ENCODE measurements at regions not wholly inside any gene's neighbourhood (a gene's known extent, or its start where the extent isn't known, plus 50 kb on each side); places are given as distances from the start of the nearest gene placed in this dataset.
A peak's percentile ranks its signal among the peaks of the same experiment; 100 is the strongest.

DNA sequence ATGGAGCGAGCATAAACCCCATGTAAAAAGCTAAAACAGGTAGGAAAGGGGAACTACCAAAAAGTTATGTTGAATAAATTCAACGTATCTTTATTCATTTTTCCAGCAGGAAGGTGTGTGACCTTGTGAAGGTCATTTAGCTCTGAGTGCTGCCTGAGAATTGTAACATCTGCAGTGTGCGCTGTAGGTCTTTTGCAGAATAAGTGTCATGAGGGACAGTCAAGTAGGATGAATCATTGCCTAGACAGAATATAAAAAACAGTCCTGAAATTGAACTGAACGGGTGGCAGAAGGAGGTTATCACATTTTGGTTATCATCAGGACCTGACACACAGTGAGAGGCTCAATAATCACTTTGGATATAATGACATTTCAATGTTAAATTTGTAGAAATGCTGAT, 334.8 kb upstream of the NOVA1 start:
- no peak for DNase-seq

DNA sequence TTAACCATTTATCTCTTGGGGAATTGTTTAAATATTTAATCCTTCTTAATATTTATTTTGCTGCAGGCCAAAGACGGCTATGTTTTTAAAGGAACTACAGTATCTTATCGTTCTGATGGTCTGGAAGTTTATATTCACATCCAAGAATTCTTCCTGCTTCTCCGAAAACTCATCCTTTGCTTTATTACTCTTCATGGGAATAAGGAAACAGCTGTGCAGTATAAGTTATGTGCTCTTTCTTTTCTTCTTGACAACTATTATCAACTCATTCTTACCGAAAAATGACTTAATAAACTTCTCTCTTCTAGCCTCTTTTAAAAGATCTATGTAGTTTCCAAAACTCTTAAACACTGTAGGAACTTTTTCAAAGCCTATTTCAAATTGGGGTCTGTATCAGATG, 335.6 kb upstream of the NOVA1 start:
- no peak for DNase-seq

DNA sequence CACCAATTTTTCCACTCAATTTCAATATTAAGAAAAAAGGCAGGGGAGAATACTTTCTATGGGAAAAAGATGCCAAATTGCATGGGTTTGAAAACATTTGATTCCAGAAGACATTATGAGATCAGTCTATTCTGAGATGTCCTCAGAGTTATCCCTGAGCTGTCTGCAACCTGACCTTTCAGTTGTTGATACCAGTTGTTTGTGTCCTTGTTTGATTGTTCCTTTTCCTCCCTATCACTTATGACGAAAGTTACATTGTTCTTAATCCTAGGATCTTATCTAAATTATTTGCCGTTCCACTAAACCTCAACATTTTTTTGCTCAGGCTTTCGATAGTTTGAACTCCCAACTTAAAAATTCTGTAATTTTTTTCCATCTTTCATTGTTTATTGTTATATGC, 336.3 kb upstream of the NOVA1 start:
- no peak for DNase-seq

DNA sequence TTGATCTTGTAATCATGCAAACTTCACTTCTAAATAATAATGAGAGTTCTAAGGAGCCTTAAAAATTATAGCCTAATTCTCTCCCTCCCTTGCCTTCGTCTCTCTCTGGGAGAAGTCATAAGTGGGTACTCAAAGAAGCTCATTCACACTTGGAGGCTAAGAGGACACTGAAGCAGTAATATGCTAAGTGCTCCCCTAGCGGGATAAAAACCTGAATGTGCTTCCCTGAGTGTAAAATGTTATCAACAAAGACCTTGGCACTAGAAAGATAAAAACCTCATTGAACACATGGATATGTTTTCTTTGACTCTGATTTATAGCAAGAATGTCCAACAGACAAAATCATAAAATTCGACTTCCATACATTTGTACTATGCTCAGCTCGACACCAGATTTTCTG, 337.9 kb upstream of the NOVA1 start:
- DNase-seq = no peak

DNA sequence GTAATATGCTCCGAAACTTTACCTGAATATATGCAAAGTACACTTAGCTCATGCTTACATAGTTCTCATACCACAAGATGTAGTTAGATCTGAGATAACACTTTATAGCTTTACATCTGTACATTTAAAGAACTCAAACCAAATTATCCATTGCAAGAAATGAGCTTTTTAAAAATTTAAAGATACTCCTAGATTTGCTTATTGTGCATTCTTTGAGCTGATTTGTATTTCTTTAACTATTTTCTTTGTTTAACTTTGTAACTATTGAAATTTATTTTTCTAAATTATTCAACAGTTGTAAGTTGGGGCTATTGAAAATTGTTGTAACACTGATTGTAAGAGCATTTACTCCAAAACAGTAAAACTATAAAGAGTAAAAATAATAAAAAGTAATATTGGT, 340.2 kb upstream of the NOVA1 start:
- DNase-seq = no peak

DNA sequence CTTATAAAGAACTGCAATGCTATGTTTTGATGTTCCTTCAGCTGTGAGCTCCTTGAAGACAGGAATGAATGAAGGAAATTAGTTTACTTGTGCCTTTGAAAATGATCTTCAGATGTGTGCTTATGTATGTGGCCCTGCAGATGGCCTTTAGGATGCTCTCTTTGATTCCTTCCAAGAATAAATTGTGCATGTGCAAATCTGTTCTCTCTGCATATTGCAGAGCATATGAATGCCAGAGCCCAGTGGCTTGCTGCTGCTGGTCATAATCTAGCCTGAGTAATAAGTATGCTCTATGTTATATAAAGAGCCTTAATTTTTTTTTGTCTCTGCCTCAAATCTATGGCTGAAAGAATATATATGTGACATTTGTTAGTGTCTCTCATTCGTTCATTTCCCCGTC, 341.9 kb upstream of the NOVA1 start:
- DNase-seq = no peak

DNA sequence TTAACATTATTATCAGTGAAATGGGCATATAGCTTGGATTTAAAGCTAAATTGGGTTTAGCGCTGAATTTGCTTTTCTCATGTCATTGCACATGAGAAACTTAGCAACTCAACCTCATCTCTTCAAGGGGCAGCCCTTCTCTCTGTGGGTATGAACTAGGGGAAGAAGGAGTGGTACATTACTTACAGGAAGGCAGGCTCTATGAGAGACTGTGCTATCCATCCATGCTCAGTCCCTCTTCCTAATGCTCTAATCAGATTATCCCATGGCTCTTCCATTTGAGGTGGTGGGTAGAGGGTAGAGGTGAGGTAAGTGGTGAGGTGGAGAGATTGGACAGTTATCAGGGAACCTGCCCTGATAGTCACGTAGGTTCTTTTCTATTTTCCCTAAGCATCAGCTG, 343.7 kb upstream of the NOVA1 start:
- no peak for DNase-seq

DNA sequence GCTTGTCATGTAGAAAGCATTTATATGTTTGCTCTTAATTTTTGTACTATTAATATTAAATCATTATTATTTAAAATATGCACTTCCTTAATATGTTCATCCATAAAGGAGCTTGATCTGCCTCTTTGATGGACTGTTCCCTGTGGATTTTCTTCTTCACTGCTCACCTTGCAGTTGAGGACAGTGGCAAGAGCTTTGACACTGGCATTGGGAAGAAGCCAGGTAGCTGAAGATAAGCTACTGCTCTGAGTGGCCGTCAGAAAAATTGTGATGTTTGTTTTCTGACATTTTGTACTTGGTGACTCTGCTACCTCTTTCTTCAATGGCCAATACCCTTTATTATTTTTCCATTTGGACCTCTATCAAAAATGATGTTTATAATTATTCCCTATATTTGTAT, 349.4 kb upstream of the NOVA1 start:
- no peak for DNase-seq

DNA sequence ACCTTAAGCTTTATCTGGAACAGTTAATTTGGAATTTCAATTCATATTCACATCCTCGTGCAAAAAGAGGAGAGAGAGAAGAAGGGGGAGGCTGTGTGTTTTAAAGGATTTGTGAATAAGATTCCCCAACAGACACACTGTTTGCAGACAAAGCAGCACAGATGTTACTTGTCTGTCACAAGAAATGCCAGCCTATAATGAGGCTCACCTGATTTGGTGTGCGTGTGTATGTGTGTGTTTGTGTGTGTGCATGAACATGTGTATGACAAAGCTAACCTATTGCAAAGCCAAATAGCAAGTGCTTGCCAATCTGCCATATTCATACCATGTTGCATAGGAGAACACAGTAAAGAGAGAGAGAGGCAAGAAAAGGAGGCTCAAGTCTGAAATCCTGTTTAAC, 361.6 kb upstream of the NOVA1 start:
- DNase-seq = no peak

DNA sequence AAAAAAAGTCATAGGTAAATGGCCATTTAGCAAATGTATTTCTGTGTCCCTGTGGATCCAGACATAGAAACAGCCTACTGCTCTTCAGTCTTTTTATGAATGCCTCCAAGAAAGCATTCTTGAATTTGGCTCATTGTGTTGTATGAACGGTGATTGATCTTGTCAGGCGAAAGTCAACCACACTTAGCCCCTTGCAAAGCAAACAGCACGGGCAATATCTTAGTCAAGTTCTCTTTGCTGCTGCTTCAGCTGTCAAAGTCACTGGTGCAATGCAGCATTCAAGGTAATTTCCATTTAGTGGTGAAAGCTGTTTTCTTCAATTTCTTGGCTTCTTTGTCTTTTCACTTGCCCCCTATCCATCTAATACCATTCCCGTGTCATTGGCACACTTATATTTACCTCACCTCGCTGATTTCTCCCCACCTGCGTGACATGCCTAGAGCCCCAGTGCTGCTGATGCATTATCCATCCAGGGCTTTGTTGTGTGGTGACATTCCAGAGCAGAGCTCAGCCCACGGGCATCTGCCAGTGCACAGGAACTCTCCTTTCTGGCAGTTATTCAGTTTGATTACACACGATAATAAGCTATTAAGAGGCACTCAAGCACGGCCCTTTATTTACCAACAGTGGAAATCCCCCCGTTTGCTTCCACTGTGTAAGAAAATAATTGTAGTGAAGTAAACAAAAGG, 362.3 kb upstream of the NOVA1 start:
- no peak for DNase-seq

DNA sequence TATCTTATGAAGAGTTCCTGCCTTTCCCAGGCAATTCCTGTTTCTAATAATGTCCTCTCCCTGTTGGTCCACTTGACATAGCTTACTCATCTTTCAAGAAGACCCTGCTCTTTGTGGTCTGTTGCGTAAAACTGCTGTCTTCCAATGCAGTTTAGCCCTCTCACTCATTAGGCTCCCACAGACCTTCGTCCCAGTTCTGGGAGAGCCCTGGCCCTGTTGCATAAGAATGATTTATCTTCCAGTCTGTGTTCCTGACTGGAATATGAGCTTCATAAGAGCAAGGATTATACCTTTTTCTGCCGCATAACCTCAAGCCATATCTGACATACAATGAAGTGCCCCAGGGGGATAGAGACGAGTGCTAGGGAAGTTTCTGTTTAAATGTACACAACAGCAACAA, 365.9 kb upstream of the NOVA1 start:
- DNase-seq = no peak

DNA sequence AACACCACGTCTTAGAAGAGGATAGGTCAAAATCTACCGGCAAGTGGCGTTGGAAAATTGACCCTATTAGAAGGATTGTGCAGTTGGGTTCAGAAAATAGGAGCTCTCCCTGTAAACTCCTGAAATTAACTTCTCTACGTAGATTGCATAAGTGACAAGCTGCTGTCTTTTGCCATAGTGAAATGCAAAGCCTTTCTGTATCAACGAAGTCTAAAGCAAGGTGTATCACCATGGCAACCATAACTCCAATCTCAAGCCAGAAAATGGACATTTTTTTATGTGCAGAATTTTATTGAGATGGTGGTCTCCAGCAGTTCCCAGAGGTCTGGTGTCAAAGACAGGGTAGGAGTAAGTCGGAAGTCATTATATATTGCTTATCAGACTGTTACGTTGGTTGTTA, 367.7 kb upstream of the NOVA1 start:
- no peak for DNase-seq

DNA sequence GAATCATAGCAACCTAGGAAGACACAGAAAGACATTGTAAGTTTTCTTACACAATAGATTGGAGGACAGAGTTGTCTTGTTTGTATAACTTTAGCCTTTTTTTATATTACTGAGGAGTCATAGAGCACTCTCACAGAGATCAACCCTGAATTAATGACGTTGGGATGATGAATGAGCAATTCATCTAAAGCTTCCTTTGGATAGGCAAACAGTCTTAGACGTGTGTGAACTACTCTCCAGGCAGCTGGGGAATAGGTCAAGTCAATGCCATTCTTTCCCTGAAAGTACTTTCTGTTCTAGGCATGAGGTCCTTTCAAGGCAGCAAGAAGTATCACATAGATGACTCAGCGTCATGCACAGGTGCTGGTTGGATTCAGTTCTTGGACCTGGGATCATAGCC, 369.1 kb upstream of the NOVA1 start:
- no peak for DNase-seq

DNA sequence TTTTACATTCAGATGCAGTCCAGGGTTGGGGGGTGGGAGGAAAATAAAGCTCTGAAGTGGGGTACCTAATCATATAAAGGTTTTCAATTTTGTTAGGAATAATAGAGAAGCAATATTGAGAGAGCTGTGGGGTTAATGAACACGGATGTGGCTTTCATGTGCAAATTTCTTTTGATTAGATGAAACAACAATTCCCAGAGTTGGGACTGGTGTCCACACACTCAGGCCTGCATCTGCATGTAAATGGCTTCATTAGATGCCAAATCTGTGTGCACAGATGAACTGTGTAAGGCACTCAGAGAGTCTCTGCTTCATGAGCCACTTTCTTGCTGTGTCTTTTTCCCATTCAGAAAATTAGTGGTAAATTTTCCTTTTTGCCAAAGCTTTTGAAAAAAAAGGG, 377.1 kb upstream of the NOVA1 start:
- no peak for DNase-seq

DNA sequence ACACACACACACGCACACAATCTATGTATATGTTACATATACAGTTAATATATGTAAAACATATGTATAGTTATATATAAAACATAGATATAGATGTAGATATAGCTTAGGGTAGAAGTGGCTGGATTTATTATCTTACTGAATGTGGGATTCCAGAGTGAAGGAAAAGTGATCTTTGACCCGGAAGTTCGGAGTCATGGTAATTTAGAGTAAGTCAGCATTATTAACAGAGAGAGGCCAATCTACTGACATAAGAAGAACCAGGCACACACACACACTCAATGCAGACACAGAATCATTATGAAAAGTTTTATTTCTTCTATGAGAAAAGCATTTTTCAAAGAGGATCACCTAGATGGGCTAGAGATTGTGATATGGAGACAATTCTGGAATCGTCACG, 384.2 kb upstream of the NOVA1 start:
- DNase-seq = no peak

DNA sequence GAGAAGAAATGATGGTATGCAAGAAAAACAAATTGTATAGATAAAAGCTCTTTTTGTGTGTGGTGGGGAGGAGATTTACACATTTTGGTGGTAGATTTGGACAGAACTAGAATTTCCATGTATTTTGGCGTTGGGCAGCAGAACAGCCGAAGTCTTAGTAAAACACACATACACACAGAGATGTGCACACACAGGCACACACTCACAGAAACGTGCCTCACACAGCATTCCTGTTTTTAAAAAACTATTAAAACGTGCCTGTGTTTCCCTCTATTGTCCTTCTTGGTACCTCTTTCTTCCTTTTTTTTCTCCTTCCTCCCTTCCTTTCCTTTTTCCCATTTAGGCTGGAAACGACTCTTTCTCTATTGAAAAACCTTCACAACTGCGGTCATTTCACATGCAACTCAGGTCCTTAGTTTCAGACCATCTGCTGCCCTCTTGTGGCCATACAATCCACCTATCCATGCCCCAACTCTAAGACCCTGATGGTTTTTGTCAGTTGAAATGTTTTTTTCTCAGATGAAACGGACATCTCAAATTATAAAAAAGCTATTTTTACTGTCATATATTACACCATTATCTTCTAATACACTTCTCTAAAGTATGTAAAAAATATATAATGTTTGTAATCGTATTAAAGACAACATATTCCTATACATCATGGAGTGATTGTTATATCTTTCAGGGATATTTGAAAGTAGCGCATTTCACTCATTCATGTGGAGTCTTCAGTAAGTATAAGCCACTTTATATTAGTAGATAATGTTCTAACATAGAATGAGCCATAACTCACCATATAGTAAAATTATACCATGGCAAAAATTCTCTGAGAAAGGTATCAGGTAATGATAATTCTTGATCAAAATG, 386.7 kb upstream of the NOVA1 start:
- DNase-seq = peak; percentile 51

DNA sequence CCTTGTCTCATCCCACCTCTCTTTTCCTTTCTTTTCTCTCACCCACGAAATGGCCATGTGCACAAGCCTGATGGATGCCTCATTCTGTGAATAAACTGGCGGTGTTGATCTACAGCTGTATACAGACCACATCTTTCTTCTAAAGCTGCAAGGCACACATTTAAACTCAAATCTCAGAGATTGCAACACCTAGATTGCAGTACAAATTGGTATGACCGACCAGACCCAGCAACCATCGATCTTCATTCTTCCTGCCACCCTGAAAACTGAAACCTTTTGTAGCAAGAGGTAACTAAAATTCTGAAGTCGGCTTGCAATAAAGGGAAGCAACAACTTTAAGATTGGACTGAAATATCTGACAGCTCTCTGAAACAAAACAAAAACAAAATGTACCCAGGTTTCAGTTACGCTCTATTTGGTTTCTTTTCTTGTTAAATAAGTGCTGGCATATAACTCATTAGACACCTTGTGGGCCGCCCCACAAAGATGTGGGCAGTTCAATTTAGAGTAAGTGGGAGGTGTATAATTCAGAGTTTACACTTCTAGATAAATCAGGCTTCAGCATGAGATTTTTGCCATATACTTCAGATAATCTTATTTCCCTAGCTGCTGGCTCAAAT, 390.0 kb upstream of the NOVA1 start:
- no peak for DNase-seq

DNA sequence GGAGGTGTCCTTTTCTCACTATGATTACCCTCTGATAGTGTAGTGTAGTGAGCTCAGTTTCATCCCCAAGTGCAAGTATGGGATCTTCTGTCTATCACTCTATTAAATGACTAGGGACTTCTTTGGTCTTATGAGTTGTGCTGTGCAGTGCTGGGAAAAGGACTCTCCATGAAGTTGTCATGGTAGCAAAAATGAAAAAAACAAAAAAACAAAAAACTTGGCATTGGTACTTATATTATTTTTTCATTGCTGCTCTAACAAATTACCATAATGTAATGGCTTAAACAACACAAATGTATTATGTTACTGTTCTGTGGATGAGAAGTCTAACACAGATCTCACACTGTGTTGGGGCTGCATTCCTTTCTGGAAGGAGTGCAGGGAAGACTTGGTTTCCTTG, 393.1 kb upstream of the NOVA1 start:
- no peak for DNase-seq

DNA sequence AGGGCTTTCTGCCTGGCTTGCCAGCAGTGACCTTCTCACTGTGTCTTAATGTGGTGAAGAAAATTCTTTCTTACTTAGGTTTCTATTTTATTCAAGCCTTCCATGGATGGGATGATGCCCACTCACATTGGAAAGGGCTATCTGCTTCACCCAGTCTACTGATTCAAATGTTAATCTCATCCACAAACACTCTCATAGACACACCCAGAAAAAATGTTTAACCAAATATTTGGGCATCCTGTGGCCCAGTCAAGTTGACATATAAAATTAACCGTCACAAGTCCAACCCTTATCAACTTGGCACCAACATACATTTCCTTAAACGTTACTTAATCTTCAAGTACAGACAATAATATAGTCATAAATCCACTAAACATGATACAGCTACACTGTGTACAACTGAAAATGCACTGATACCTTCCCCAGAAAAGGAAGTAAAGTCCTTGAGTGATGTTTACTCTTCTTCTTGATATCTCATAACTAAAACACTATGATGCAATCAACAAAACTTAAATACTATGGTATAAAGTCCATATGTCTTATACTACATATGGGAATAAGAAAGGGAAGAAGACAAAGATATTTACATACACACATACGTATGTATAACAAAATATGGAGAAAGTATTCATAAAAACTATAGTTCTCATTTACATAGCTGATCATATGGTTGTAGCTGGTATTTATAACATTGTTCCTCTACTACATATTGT, 394.7 kb upstream of the NOVA1 start:
- no peak for DNase-seq

DNA sequence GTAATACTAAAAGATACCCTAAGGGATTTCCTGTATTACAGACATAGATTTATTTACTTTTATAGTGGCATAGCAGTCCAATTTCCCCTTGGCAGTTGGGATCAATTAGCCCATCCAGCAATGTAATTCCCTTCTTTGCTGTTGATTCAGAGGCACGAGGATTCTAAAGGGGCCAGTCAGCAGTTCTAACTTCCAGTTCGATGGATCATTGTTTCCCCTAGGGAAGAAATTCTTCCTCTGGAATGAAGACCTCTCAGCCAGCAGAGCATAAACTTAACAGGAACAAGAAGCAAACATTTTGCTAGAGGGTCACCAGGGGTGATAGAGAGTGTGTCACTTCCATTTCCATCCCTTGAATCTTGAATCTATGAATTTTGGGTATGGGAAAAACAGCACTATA, 395.7 kb upstream of the NOVA1 start:
- DNase-seq = no peak

DNA sequence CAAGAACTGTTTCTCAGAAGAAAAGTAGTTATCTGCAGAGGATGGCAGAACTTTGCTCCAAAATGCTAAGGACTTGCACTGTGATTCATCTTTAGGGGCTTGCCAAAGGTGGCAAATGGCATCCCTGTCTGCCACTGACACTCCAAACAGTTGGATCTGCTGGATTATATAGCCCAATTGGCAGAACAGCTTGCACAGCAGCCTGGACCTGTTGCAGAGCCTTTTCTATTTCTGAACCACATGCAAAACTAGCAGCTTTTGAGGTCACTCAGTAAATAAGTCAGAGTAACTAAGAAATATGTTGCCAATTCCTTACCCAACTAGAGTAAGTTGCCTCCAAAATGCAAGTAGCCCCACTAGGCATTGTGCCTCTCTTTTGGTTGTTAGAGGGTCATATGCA, 397.5 kb upstream of the NOVA1 start:
- no peak for DNase-seq

DNA sequence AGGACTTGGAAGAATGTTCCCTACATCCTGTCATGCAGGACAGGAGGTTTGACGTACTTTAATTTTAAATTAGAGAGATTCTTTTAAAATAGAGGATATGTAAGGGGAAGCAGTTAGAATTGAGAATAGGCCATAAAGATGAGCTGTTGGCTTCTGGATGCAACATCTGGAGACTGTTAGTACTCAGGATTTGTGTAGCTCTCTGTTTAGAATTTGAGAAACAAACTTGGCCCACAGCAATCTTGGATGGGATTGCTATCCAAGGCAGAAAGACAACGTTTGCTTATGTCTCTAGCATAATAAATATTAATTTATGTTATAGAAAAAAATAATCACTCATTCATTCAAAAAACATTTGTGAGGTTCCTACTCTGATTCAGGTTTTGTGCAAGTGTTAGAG, 398.4 kb upstream of the NOVA1 start:
- no peak for DNase-seq

DNA sequence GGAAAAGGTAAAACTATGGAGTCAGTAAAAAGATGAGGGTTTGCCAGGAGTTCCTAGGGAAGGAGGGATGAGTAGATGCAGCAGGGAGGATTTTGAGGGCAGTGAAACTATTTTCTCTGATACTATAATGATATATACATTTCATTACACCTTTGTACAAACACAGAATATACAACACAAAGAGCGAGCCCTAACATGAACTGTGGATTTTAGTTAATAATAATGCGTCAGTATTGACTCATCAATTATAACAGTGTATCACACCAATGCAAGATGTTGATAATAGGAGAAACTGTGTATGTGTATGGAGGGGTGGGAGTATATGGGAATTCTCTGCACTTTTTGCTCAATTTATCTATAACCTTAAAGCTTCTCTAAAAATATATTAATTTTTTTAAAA, 404.3 kb upstream of the NOVA1 start:
- no peak for DNase-seq

DNA sequence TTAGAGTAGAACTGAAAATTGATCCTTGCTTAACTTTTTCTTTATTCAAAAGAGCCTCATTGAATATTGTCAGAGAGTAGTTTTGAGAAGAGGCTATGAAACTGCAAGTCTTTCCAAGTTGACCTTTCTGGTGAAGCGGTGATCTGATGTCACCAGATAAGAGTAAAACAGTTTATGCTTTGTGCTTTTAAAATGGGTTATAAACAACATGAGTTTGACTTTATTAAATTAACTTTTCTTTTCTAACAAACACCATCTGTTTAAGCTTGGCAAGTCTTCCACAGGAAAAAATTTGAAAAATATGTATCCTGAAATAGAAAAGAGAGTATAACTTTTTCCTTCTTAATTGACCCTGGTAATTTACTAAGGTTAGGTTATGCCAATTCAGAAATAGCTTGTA, 408.7 kb upstream of the NOVA1 start:
- DNase-seq = no peak
